WTC11 (cell line): ENCODE measurements at regions not wholly inside any gene's neighbourhood (a gene's known extent, or its start where the extent isn't known, plus 50 kb on each side); places are given as distances from the start of the nearest gene placed in this dataset.

Experiments used
- ELF4 ChIP-seq: sonication (generic); formaldehyde crosslinking; IDR thresholded peaks from 2 replicates; pipeline ENCODE4 v1.8.1; 2022; ENCODE audit warnings: low read depth, mild to moderate bottlenecking, moderate library complexity, missing genetic modification reagents
- EMX1 ChIP-seq: fragments of 250-450 bp; sonication (Bioruptor Pico); IDR thresholded peaks from 2 replicates; pipeline ENCODE4 v1.8.0; 2021; ENCODE audit warnings: mild to moderate bottlenecking
- ESRRA ChIP-seq: sonication (generic); formaldehyde crosslinking; IDR thresholded peaks from 2 replicates; pipeline ENCODE4 v1.8.1; 2022; ENCODE audit warnings: mild to moderate bottlenecking, missing genetic modification reagents, borderline replicate concordance
- NFYB ChIP-seq: sonication (generic); formaldehyde crosslinking; conservative IDR thresholded peaks from 2 replicates; pipeline ENCODE4 v1.8.0; 2022; ENCODE audit warnings: low read depth, missing genetic modification reagents
- TCF7 ChIP-seq: sonication (generic); formaldehyde crosslinking; IDR thresholded peaks from 2 replicates; pipeline ENCODE4 v1.8.0; 2022; ENCODE audit warnings: mild to moderate bottlenecking, low read depth, missing genetic modification reagents, moderate library complexity
- TEAD4 ChIP-seq: sonication (generic); formaldehyde crosslinking; IDR thresholded peaks from 2 replicates; pipeline ENCODE4 v1.8.0; 2022; ENCODE audit warnings: mild to moderate bottlenecking, missing genetic modification reagents
- ZNF263 ChIP-seq: sonication (generic); formaldehyde crosslinking; IDR thresholded peaks from 2 replicates; pipeline ENCODE4 v1.8.1; 2022; ENCODE audit warnings: low read depth, mild to moderate bottlenecking, moderate library complexity, missing genetic modification reagents
- ZNF281 ChIP-seq: sonication (generic); formaldehyde crosslinking; IDR thresholded peaks from 2 replicates; pipeline ENCODE4 v1.8.0; 2023; ENCODE audit warnings: mild to moderate bottlenecking, missing genetic modification reagents
- ZNF317 ChIP-seq: sonication (generic); formaldehyde crosslinking; IDR thresholded peaks from 2 replicates; pipeline ENCODE4 v1.8.1; 2023; ENCODE audit warnings: low read depth, mild to moderate bottlenecking, moderate library complexity, missing genetic modification reagents, borderline replicate concordance
- ZNF512 ChIP-seq: sonication (generic); formaldehyde crosslinking; IDR thresholded peaks from 2 replicates; pipeline ENCODE4 v1.8.1; 2022; ENCODE audit warnings: missing genetic modification reagents, borderline replicate concordance
- TF ChIP-seq, protein P1 (sequence below): sonication (generic); formaldehyde crosslinking; IDR thresholded peaks from 2 replicates; pipeline ENCODE4 v1.8.1; 2023; ENCODE audit warnings: mild to moderate bottlenecking, moderate library complexity, missing genetic modification reagents
- TF ChIP-seq, protein P2 (sequence below): fragments of 200-600 bp; IDR thresholded peaks from 2 replicates; pipeline ENCODE4 v1.8.0; 2022; ENCODE audit warnings: antibody characterized with exemption
- TF ChIP-seq, protein P3 (sequence below): sonication (generic); formaldehyde crosslinking; IDR thresholded peaks from 2 replicates; pipeline ENCODE4 v1.8.0; 2023; ENCODE audit warnings: missing genetic modification reagents, mild to moderate bottlenecking, borderline replicate concordance
- TF ChIP-seq, protein P4 (sequence below): sonication (generic); formaldehyde crosslinking; IDR thresholded peaks from 2 replicates; pipeline ENCODE4 v1.8.1; 2022; ENCODE audit warnings: low read depth, missing genetic modification reagents, borderline replicate concordance

DNA sequence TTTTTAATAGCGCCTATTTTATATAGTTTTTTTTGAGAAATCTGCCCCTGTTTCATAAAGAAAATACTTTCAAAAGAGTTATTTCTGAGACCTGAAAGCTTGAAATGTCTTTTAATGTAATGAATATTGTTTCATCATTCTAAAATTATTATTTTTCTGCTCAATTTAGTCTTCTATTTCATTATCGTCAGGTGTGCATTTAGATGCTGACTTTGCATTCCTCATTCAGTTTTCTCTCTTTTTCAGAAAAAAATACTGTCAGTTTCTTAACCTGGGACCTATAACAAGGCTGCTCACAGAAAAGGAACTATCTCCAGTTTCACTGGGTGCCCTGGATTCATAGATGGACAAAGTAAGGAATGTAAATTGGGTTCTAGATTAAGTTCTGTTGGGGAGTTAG, 1631.7 kb downstream of the SUCLG1 start (continued):
- TF ChIP-seq, protein P1, sequence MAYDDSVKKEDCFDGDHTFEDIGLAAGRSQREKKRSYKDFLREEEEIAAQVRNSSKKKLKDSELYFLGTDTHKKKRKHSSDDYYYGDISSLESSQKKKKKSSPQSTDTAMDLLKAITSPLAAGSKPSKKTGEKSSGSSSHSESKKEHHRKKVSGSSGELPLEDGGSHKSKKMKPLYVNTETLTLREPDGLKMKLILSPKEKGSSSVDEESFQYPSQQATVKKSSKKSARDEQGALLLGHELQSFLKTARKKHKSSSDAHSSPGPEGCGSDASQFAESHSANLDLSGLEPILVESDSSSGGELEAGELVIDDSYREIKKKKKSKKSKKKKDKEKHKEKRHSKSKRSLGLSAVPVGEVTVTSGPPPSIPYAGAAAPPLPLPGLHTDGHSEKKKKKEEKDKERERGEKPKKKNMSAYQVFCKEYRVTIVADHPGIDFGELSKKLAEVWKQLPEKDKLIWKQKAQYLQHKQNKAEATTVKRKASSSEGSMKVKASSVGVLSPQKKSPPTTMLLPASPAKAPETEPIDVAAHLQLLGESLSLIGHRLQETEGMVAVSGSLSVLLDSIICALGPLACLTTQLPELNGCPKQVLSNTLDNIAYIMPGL (CRISPR knock-in tag): no peak
- TF ChIP-seq EMX1 (no peak), TCF7 (CRISPR knock-in tag) (no peak), TEAD4 (no peak), ZNF317 (CRISPR knock-in tag) (no peak), ESRRA (CRISPR knock-in tag) (no peak), ZNF512 (CRISPR knock-in tag) (no peak), NFYB (CRISPR knock-in tag) (no peak), ZNF281 (CRISPR knock-in tag) (no peak), ELF4 (CRISPR knock-in tag) (no peak), ZNF263 (no peak)
- TF ChIP-seq, protein P2, sequence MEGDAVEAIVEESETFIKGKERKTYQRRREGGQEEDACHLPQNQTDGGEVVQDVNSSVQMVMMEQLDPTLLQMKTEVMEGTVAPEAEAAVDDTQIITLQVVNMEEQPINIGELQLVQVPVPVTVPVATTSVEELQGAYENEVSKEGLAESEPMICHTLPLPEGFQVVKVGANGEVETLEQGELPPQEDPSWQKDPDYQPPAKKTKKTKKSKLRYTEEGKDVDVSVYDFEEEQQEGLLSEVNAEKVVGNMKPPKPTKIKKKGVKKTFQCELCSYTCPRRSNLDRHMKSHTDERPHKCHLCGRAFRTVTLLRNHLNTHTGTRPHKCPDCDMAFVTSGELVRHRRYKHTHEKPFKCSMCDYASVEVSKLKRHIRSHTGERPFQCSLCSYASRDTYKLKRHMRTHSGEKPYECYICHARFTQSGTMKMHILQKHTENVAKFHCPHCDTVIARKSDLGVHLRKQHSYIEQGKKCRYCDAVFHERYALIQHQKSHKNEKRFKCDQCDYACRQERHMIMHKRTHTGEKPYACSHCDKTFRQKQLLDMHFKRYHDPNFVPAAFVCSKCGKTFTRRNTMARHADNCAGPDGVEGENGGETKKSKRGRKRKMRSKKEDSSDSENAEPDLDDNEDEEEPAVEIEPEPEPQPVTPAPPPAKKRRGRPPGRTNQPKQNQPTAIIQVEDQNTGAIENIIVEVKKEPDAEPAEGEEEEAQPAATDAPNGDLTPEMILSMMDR: no peak
- TF ChIP-seq, protein P3, sequence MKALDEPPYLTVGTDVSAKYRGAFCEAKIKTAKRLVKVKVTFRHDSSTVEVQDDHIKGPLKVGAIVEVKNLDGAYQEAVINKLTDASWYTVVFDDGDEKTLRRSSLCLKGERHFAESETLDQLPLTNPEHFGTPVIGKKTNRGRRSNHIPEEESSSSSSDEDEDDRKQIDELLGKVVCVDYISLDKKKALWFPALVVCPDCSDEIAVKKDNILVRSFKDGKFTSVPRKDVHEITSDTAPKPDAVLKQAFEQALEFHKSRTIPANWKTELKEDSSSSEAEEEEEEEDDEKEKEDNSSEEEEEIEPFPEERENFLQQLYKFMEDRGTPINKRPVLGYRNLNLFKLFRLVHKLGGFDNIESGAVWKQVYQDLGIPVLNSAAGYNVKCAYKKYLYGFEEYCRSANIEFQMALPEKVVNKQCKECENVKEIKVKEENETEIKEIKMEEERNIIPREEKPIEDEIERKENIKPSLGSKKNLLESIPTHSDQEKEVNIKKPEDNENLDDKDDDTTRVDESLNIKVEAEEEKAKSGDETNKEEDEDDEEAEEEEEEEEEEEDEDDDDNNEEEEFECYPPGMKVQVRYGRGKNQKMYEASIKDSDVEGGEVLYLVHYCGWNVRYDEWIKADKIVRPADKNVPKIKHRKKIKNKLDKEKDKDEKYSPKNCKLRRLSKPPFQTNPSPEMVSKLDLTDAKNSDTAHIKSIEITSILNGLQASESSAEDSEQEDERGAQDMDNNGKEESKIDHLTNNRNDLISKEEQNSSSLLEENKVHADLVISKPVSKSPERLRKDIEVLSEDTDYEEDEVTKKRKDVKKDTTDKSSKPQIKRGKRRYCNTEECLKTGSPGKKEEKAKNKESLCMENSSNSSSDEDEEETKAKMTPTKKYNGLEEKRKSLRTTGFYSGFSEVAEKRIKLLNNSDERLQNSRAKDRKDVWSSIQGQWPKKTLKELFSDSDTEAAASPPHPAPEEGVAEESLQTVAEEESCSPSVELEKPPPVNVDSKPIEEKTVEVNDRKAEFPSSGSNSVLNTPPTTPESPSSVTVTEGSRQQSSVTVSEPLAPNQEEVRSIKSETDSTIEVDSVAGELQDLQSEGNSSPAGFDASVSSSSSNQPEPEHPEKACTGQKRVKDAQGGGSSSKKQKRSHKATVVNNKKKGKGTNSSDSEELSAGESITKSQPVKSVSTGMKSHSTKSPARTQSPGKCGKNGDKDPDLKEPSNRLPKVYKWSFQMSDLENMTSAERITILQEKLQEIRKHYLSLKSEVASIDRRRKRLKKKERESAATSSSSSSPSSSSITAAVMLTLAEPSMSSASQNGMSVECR (CRISPR knock-in tag): no peak
- TF ChIP-seq, protein P4, sequence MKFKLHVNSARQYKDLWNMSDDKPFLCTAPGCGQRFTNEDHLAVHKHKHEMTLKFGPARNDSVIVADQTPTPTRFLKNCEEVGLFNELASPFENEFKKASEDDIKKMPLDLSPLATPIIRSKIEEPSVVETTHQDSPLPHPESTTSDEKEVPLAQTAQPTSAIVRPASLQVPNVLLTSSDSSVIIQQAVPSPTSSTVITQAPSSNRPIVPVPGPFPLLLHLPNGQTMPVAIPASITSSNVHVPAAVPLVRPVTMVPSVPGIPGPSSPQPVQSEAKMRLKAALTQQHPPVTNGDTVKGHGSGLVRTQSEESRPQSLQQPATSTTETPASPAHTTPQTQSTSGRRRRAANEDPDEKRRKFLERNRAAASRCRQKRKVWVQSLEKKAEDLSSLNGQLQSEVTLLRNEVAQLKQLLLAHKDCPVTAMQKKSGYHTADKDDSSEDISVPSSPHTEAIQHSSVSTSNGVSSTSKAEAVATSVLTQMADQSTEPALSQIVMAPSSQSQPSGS: no peak
